Liver (tissue), 7 donors: ENCODE measurements at regions not wholly inside any gene's neighbourhood (a gene's known extent, or its start where the extent isn't known, plus 50 kb on each side); places are given as distances from the start of the nearest gene placed in this dataset.

Experiments used
- DNase-seq: peaks from one replicate; pipeline ENCODE4 v3.0.0-alpha.2; 2017; ENCODE audit warnings: low spot score
- H3K27ac ChIP-seq, 2 donors: one replicate each; pipeline ENCODE4 v1.7.0; 2013; ENCODE audit warnings: inconsistent platforms in 2 of 2, low read length in 2 of 2, control low read depth in 1 of 2, low read depth in 1 of 2, mild to moderate bottlenecking in 1 of 2
- H3K27me3 ChIP-seq, 4 donors: one replicate each; pipeline versions ENCODE4 v1.6.1 to v1.7.0; 2013; ENCODE audit warnings: low read length in 3 of 4, inconsistent platforms in 1 of 4, mild to moderate bottlenecking in 1 of 4, moderate library complexity in 1 of 4; ENCODE audit not compliant: control insufficient read depth in 4 of 4, insufficient read depth in 4 of 4
- H3K36me3 ChIP-seq, 4 donors: one replicate each; pipeline versions ENCODE4 v1.6.1 to v1.7.0; 2013; ENCODE audit warnings: low read length in 3 of 4, mild to moderate bottlenecking in 3 of 4, low read depth in 1 of 4, moderate library complexity in 1 of 4; ENCODE audit not compliant: control insufficient read depth in 4 of 4, insufficient read depth in 3 of 4
- H3K4me1 ChIP-seq, 4 donors: one replicate each; pipeline versions ENCODE4 v1.6.1 to v1.7.0; 2013; ENCODE audit warnings: low read length in 3 of 4, mild to moderate bottlenecking in 3 of 4, moderate library complexity in 1 of 4; ENCODE audit not compliant: control insufficient read depth in 4 of 4, insufficient read depth in 4 of 4
- H3K4me3 ChIP-seq, 3 donors: one replicate each; pipeline versions ENCODE4 v1.6.1 to v1.7.0; 2013; ENCODE audit warnings: low read length in 3 of 3, control low read depth in 1 of 3, low read depth in 1 of 3, mild to moderate bottlenecking in 1 of 3
- H3K9ac ChIP-seq, 2 donors: one replicate each; pipeline ENCODE4 v1.7.0; 2013; ENCODE audit warnings: low read length in 2 of 2, mild to moderate bottlenecking in 2 of 2, moderate library complexity in 2 of 2, control low read depth in 1 of 2, low read depth in 1 of 2
- H3K9me3 ChIP-seq, 4 donors: one replicate each; pipeline versions ENCODE4 v1.6.1 to v1.7.0; 2013; ENCODE audit warnings: low read length in 3 of 4; ENCODE audit not compliant: control insufficient read depth in 4 of 4
- EGR1 ChIP-seq, 2 donors: IDR thresholded peaks; 2 replicates each; pipeline ENCODE4 v1.6.1; 2016 to 2018; ENCODE audit warnings: antibody characterized with exemption in 2 of 2, low read depth in 2 of 2
- FOXA1 ChIP-seq: IDR thresholded peaks from 2 replicates; pipeline ENCODE4 v1.6.1; 2016; ENCODE audit warnings: antibody characterized with exemption
- FOXA2 ChIP-seq: IDR thresholded peaks from 2 replicates; pipeline ENCODE4 v1.6.1; 2016; ENCODE audit warnings: antibody characterized with exemption
- GABPA ChIP-seq, 2 donors: IDR thresholded peaks in 1 of 2; conservative IDR thresholded peaks in 1 of 2; 2 replicates each; pipeline ENCODE4 v1.6.1; 2016; ENCODE audit warnings: antibody characterized with exemption in 2 of 2, mild to moderate bottlenecking in 1 of 2, moderate library complexity in 1 of 2
- HNF4A ChIP-seq, 2 donors: conservative IDR thresholded peaks; 2 replicates each; pipeline ENCODE4 v1.6.1; 2016; ENCODE audit warnings: antibody characterized with exemption in 2 of 2, mild to moderate bottlenecking in 2 of 2
- HNF4G ChIP-seq: IDR thresholded peaks from 2 replicates; pipeline ENCODE4 v1.6.1; 2016; ENCODE audit warnings: antibody characterized with exemption
- JUND ChIP-seq, 2 donors: IDR thresholded peaks; 2 replicates each; pipeline ENCODE4 v1.6.1; 2016; ENCODE audit warnings: antibody characterized with exemption in 2 of 2
- MAX ChIP-seq: IDR thresholded peaks from 2 replicates; pipeline ENCODE4 v1.6.1; 2016; ENCODE audit warnings: antibody characterized with exemption
- NR2F2 ChIP-seq: IDR thresholded peaks from 2 replicates; pipeline ENCODE4 v1.6.1; 2016; ENCODE audit warnings: antibody characterized with exemption
- RAD21 ChIP-seq, 2 donors: IDR thresholded peaks; 2 replicates each; pipeline ENCODE4 v1.6.1; 2016; ENCODE audit warnings: antibody characterized with exemption in 2 of 2, mild to moderate bottlenecking in 2 of 2
- RXRA ChIP-seq, 2 donors: IDR thresholded peaks; 2 replicates each; pipeline ENCODE4 v1.6.1; 2017 to 2018; ENCODE audit warnings: antibody characterized with exemption in 2 of 2, mild to moderate bottlenecking in 1 of 2
- SP1 ChIP-seq: IDR thresholded peaks from 2 replicates; pipeline ENCODE4 v1.6.1; 2018; ENCODE audit warnings: antibody characterized with exemption, mild to moderate bottlenecking
- TAF1 ChIP-seq: conservative IDR thresholded peaks from 2 replicates; pipeline ENCODE4 v1.6.1; 2016; ENCODE audit warnings: antibody characterized with exemption, mild to moderate bottlenecking
- YY1 ChIP-seq: IDR thresholded peaks from 2 replicates; pipeline ENCODE4 v1.6.1; 2016; ENCODE audit warnings: antibody characterized with exemption, mild to moderate bottlenecking
- WGBS: extraction: QIAGEN DNeasy Blood & Tissue Kit; methylation state at CpG from one replicate; pipeline ENCODE4 v1.1.7; 2013; 5-methylcytosine and 5-hydroxymethylcytosine counted together
- TF ChIP-seq, protein P1 (sequence below): IDR thresholded peaks from 2 replicates; pipeline ENCODE4 v1.6.1; 2016; ENCODE audit warnings: antibody characterized with exemption, mild to moderate bottlenecking
- TF ChIP-seq, protein P2 (sequence below): IDR thresholded peaks from 2 replicates; pipeline ENCODE4 v1.6.1; 2016; ENCODE audit warnings: antibody characterized with exemption
- TF ChIP-seq, protein P3 (sequence below): IDR thresholded peaks from 2 replicates; pipeline ENCODE4 v1.6.1; 2016; ENCODE audit warnings: antibody characterized with exemption
- donor health status: healthy.
- donor health status: healthy.
- donor health status: healthy.
- donor health status: healthy.

GRCh38 chr1:214155987-214156625, 124.9 kb upstream of the SMYD2 start:
- Histone ChIP-seq H3K9me3 (peaks cover 0 to 1% (median 0%) of the 10 kb centered on the region in 4 donors), H3K4me3 (no peak overlapping the region), H3K27ac (no peak overlapping the region), H3K36me3 (no peaks in the 10 kb centered on the region), H3K4me1 (peaks cover 0 to 4% (median 2%) of the 10 kb centered on the region in 4 donors), H3K27me3 (no peaks in the 10 kb centered on the region), H3K9ac (no peak overlapping the region)
- 75% methylated on average over 2 of the region's 2 CpGs for whole genome bisulfite sequencing
- DNase-seq = no peak
- TF ChIP-seq NR2F2 (no peak), FOXA2 (no peak), GABPA (IDR thresholded peaks at IDR 0.05 in 1 of 2, conservative IDR thresholded peaks at IDR 0.05 in 1 of 2) (no peak), TAF1 (no peak), RXRA (IDR thresholded peaks at IDR 0.05) (no peak), SP1 (no peak), HNF4G (no peak), HNF4A (conservative IDR thresholded peaks at IDR 0.05) (no peak), JUND (IDR thresholded peaks at IDR 0.05) (no peak), RAD21 (IDR thresholded peaks at IDR 0.05) (no peak), YY1 (no peak), EGR1 (IDR thresholded peaks at IDR 0.05; ENCODE audit: low read depth in 2 of 2) (no peak)
- TF ChIP-seq, protein P1, sequence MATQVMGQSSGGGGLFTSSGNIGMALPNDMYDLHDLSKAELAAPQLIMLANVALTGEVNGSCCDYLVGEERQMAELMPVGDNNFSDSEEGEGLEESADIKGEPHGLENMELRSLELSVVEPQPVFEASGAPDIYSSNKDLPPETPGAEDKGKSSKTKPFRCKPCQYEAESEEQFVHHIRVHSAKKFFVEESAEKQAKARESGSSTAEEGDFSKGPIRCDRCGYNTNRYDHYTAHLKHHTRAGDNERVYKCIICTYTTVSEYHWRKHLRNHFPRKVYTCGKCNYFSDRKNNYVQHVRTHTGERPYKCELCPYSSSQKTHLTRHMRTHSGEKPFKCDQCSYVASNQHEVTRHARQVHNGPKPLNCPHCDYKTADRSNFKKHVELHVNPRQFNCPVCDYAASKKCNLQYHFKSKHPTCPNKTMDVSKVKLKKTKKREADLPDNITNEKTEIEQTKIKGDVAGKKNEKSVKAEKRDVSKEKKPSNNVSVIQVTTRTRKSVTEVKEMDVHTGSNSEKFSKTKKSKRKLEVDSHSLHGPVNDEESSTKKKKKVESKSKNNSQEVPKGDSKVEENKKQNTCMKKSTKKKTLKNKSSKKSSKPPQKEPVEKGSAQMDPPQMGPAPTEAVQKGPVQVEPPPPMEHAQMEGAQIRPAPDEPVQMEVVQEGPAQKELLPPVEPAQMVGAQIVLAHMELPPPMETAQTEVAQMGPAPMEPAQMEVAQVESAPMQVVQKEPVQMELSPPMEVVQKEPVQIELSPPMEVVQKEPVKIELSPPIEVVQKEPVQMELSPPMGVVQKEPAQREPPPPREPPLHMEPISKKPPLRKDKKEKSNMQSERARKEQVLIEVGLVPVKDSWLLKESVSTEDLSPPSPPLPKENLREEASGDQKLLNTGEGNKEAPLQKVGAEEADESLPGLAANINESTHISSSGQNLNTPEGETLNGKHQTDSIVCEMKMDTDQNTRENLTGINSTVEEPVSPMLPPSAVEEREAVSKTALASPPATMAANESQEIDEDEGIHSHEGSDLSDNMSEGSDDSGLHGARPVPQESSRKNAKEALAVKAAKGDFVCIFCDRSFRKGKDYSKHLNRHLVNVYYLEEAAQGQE = no peak
- TF ChIP-seq, protein P2, sequence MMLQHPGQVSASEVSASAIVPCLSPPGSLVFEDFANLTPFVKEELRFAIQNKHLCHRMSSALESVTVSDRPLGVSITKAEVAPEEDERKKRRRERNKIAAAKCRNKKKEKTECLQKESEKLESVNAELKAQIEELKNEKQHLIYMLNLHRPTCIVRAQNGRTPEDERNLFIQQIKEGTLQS = no peak
- TF ChIP-seq, protein P3, sequence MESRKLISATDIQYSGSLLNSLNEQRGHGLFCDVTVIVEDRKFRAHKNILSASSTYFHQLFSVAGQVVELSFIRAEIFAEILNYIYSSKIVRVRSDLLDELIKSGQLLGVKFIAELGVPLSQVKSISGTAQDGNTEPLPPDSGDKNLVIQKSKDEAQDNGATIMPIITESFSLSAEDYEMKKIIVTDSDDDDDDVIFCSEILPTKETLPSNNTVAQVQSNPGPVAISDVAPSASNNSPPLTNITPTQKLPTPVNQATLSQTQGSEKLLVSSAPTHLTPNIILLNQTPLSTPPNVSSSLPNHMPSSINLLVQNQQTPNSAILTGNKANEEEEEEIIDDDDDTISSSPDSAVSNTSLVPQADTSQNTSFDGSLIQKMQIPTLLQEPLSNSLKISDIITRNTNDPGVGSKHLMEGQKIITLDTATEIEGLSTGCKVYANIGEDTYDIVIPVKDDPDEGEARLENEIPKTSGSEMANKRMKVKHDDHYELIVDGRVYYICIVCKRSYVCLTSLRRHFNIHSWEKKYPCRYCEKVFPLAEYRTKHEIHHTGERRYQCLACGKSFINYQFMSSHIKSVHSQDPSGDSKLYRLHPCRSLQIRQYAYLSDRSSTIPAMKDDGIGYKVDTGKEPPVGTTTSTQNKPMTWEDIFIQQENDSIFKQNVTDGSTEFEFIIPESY = no peak

- Histone ChIP-seq H3K4me3 (no peak overlapping the region), H3K27me3 (no peaks in the 10 kb centered on the region), H3K27ac (no peak overlapping the region), H3K9ac (no peak overlapping the region), H3K36me3 (no peaks in the 10 kb centered on the region), H3K4me1 (no peaks in the 10 kb centered on the region), H3K9me3 (peaks cover 0 to under 1% (median 0%) of the 10 kb centered on the region in 4 donors)
- no peak for DNase-seq
- 90% methylated on average over 7 of the region's 7 CpGs for WGBS
- TF ChIP-seq HNF4A (conservative IDR thresholded peaks at IDR 0.05) (no peak), EGR1 (IDR thresholded peaks at IDR 0.05; ENCODE audit: low read depth in 2 of 2) (no peak), NR2F2 (no peak), TAF1 (no peak), RXRA (IDR thresholded peaks at IDR 0.05) (no peak), FOXA1 (no peak), FOXA2 (no peak), GABPA (IDR thresholded peaks at IDR 0.05 in 1 of 2, conservative IDR thresholded peaks at IDR 0.05 in 1 of 2) (no peak), MAX (no peak), SP1 (no peak), JUND (IDR thresholded peaks at IDR 0.05) (no peak), RAD21 (IDR thresholded peaks at IDR 0.05) (no peak)
- TF ChIP-seq, protein P3 = no peak
- TF ChIP-seq, protein P2 = no peak
Measured at GRCh38 chr1:214164173-214164572, 116.8 kb upstream of the SMYD2 start.
